ENCODE measurements at regions not wholly inside any gene's neighbourhood (a gene's known extent, or its start where the extent isn't known, plus 50 kb on each side); places are given as distances from the start of the nearest gene placed in this dataset.

GRCh38 chr3:104606812-104607211, 759.9 kb upstream of the ALCAM start:
- DNase-seq = no peak

GRCh38 chr3:104610730-104611652, 755.7 kb upstream of the ALCAM start:
- no peak for DNase-seq

GRCh38 chr3:104612218-104612617, 754.5 kb upstream of the ALCAM start:
- DNase-seq = no peak

- no peak for DNase-seq
Observed at GRCh38 chr3:104614564-104614963, 752.1 kb upstream of the ALCAM start.

GRCh38 chr3:104628185-104628789, 738.4 kb upstream of the ALCAM start:
- peak; percentile 9 for DNase-seq

GRCh38 chr3:104629038-104629437, 737.7 kb upstream of the ALCAM start:
- DNase-seq = no peak

- DNase-seq = no peak
Observed at GRCh38 chr3:104631254-104631653, 735.5 kb upstream of the ALCAM start.

GRCh38 chr3:104632521-104632920, 734.2 kb upstream of the ALCAM start:
- no peak for DNase-seq

- no peak for DNase-seq
Observed at GRCh38 chr3:104632947-104633346, 733.8 kb upstream of the ALCAM start.

- DNase-seq = no peak
Observed at GRCh38 chr3:104635872-104636580, 730.7 kb upstream of the ALCAM start.

GRCh38 chr3:104642827-104643226, 723.9 kb upstream of the ALCAM start:
- no peak for DNase-seq

GRCh38 chr3:104646196-104646595, 720.5 kb upstream of the ALCAM start:
- no peak for DNase-seq

- DNase-seq = no peak
Observed at GRCh38 chr3:104648823-104649222, 717.9 kb upstream of the ALCAM start.

GRCh38 chr3:104669083-104669482, 697.6 kb upstream of the ALCAM start:
- DNase-seq = no peak

- no peak for DNase-seq
Observed at GRCh38 chr3:104672331-104672730, 694.4 kb upstream of the ALCAM start.

- no peak for DNase-seq
Observed at GRCh38 chr3:104673981-104674380, 692.7 kb upstream of the ALCAM start.

- no peak for DNase-seq
Observed at GRCh38 chr3:104676241-104676640, 690.5 kb upstream of the ALCAM start.

- no peak for DNase-seq
Observed at GRCh38 chr3:104677932-104678331, 688.8 kb upstream of the ALCAM start.

GRCh38 chr3:104685492-104685891, 681.2 kb upstream of the ALCAM start:
- no peak for DNase-seq

- no peak for DNase-seq
Observed at GRCh38 chr3:104687362-104687761, 679.3 kb upstream of the ALCAM start.

- DNase-seq = no peak
Observed at GRCh38 chr3:104696470-104696869, 670.2 kb upstream of the ALCAM start.

GRCh38 chr3:104711406-104711805, 655.3 kb upstream of the ALCAM start:
- no peak for DNase-seq

GRCh38 chr3:104715972-104716371, 650.7 kb upstream of the ALCAM start:
- no peak for DNase-seq

- DNase-seq = no peak
Observed at GRCh38 chr3:104717828-104718196, 648.9 kb upstream of the ALCAM start.
